Mucosa of rectum (tissue), 2 donors: ENCODE measurements at regions not wholly inside any gene's neighbourhood (a gene's known extent, or its start where the extent isn't known, plus 50 kb on each side); places are given as distances from the start of the nearest gene placed in this dataset.

Experiments used
- H3K27ac ChIP-seq, 2 donors: one replicate each; pipeline ENCODE4 v1.7.0; 2013; ENCODE audit warnings: inconsistent platforms in 2 of 2, low read depth in 2 of 2, low read length in 2 of 2
- H3K27me3 ChIP-seq, 2 donors: one replicate each; pipeline ENCODE4 v1.7.0; 2013; ENCODE audit warnings: low read length in 2 of 2; ENCODE audit not compliant: control insufficient read depth in 2 of 2, insufficient read depth in 2 of 2
- H3K36me3 ChIP-seq, 2 donors: one replicate each; pipeline ENCODE4 v1.7.0; 2013; ENCODE audit warnings: low read length in 2 of 2; ENCODE audit not compliant: control insufficient read depth in 2 of 2, insufficient read depth in 2 of 2
- H3K4me1 ChIP-seq, 2 donors: one replicate each; pipeline ENCODE4 v1.7.0; 2013; ENCODE audit warnings: low read length in 2 of 2, mild to moderate bottlenecking in 1 of 2; ENCODE audit not compliant: control insufficient read depth in 2 of 2, insufficient read depth in 2 of 2
- H3K4me3 ChIP-seq, 2 donors: one replicate each; pipeline ENCODE4 v1.7.0; 2013; ENCODE audit warnings: low read length in 2 of 2
- H3K9ac ChIP-seq, 2 donors: one replicate each; pipeline ENCODE4 v1.7.0; 2013; ENCODE audit warnings: low read length in 2 of 2, low read depth in 1 of 2, mild to moderate bottlenecking in 1 of 2
- H3K9me3 ChIP-seq, 2 donors: one replicate each; pipeline ENCODE4 v1.7.0; 2013; ENCODE audit warnings: low read length in 2 of 2; ENCODE audit not compliant: control insufficient read depth in 2 of 2
- donor health status: healthy.
- donor health status: Normal muscosa, but diverticular disease.

DNA sequence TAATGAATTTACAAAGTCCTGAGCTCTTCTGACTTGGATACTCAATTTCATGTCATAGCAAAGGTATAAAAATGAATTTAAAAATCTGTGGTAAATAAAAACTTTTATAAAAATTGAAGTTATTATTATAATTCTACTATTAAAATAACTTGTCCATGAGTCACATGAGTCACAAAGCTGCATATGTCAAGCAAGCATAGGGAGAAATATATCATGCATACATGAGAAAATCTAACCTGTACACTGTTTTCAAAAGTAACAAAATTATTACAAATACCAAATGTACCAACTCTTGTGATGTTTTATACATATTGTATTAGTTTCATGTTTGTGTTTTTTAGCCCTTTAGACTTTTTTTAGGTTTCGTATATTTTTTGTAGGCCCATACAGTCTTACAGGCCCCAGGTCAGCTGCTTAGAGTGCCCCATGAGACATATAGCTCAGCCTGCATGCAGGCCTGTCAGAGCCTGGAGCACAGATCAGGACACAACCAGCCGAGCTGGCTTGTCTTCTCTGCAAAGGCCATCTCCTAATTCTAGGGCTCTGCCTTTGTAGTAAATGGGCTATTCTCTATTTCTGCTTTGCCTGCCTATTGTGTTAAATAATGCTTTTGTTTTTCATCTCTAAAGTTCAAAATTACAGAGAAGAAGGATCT is 818.7 kb upstream of the TENM3 start:
- Histone ChIP-seq H3K4me1 (no peaks in the 10 kb centered on the region), H3K27me3 (no peaks in the 10 kb centered on the region), H3K9ac (no peak overlapping the region), H3K4me3 (no peak overlapping the region), H3K9me3 (no peaks in the 10 kb centered on the region), H3K36me3 (no peaks in the 10 kb centered on the region), H3K27ac (no peak overlapping the region)

- H3K9ac ChIP-seq, result no peak overlapping the region
- H3K9me3 ChIP-seq, result no peaks in the 10 kb centered on the region
- H3K36me3 ChIP-seq, result no peaks in the 10 kb centered on the region
- H3K27ac ChIP-seq, result no peak overlapping the region
- no peak overlapping the region for H3K4me3 ChIP-seq
- no peaks in the 10 kb centered on the region for H3K27me3 ChIP-seq
- H3K4me1 ChIP-seq, result no peaks in the 10 kb centered on the region
These were observed 816.1 kb upstream of the TENM3 start for GRCh38 chr4:181427076-181427475.

GRCh38 chr4:181431006-181431405 is 812.2 kb upstream of the TENM3 start:
- no peak overlapping the region for H3K27ac ChIP-seq
- no peaks in the 10 kb centered on the region for H3K36me3 ChIP-seq
- no peaks in the 10 kb centered on the region for H3K27me3 ChIP-seq
- H3K9ac ChIP-seq, result no peak overlapping the region
- no peaks in the 10 kb centered on the region for H3K9me3 ChIP-seq
- H3K4me1 ChIP-seq, result no peaks in the 10 kb centered on the region
- no peak overlapping the region for H3K4me3 ChIP-seq

DNA sequence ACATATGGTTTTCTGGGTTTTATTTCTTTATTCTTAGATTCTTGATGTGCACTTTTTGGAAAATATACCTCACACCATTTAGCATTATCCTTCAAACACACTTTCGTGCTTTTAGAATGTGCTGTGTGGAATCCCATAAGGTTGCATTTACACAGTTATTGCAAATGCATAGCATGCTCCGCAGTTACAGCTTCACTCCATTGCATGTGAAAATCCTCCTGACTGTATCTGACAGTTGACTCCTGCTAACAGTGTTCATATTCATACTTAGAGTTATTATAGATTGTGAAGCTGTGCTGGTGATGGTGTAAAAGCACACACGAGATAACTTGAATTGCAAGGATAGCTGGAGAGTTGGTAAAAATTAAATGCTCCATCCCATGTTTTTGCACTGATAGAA is 811.5 kb upstream of the TENM3 start:
- Histone ChIP-seq H3K4me3 (no peak overlapping the region), H3K36me3 (no peaks in the 10 kb centered on the region), H3K27me3 (no peaks in the 10 kb centered on the region), H3K27ac (no peak overlapping the region), H3K4me1 (no peaks in the 10 kb centered on the region), H3K9ac (no peak overlapping the region), H3K9me3 (no peaks in the 10 kb centered on the region)

- no peaks in the 10 kb centered on the region for H3K4me1 ChIP-seq
- H3K27me3 ChIP-seq, result no peaks in the 10 kb centered on the region
- H3K9ac ChIP-seq, result no peak overlapping the region
- H3K27ac ChIP-seq, result no peak overlapping the region
- no peak overlapping the region for H3K4me3 ChIP-seq
- H3K9me3 ChIP-seq, result no peaks in the 10 kb centered on the region
- H3K36me3 ChIP-seq, result no peaks in the 10 kb centered on the region
These were observed 810.9 kb upstream of the TENM3 start for GRCh38 chr4:181432335-181432734.

- no peaks in the 10 kb centered on the region for H3K36me3 ChIP-seq
- H3K27ac ChIP-seq, result no peak overlapping the region
- H3K9me3 ChIP-seq, result no peaks in the 10 kb centered on the region
- H3K9ac ChIP-seq, result no peak overlapping the region
- no peaks in the 10 kb centered on the region for H3K27me3 ChIP-seq
- H3K4me3 ChIP-seq, result no peak overlapping the region
- H3K4me1 ChIP-seq, result no peaks in the 10 kb centered on the region
These were observed 805.3 kb upstream of the TENM3 start for GRCh38 chr4:181437895-181438294.

DNA sequence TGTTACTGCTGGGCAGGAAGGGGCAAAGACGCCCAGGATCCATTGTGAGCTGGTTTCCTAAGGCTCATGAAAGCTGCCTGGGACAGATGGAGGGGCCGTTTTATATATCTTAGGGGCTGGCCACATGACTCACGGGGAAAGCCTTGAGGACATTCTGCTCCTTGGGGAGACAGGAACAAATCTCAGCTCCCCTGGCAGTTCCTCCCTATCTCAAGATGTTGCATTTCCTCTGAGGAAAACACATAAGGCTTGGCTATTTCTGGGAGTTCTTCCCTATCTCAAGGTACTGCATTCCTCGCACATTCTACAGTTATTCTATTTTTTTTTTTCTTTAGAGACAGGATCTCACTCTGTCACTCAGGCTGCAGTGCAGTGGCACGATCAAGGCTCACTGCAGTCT is 804.6 kb upstream of the TENM3 start:
- no peaks in the 10 kb centered on the region for H3K9me3 ChIP-seq
- H3K4me3 ChIP-seq, result no peak overlapping the region
- no peaks in the 10 kb centered on the region for H3K36me3 ChIP-seq
- H3K9ac ChIP-seq, result no peak overlapping the region
- no peak overlapping the region for H3K27ac ChIP-seq
- H3K4me1 ChIP-seq, result no peaks in the 10 kb centered on the region
- H3K27me3 ChIP-seq, result no peaks in the 10 kb centered on the region

- Histone ChIP-seq H3K27me3 (no peaks in the 10 kb centered on the region), H3K4me3 (no peak overlapping the region), H3K4me1 (no peaks in the 10 kb centered on the region), H3K27ac (no peak overlapping the region), H3K9me3 (no peaks in the 10 kb centered on the region), H3K36me3 (no peaks in the 10 kb centered on the region), H3K9ac (no peak overlapping the region)
These were observed 800.2 kb upstream of the TENM3 start for GRCh38 chr4:181443021-181443420.

- Histone ChIP-seq H3K9ac (no peak overlapping the region), H3K9me3 (no peaks in the 10 kb centered on the region)
These were observed 777.4 kb upstream of the TENM3 start for GRCh38 chr4:181465826-181466225.

GRCh38 chr4:181468451-181468850 is 774.8 kb upstream of the TENM3 start:
- H3K27me3 ChIP-seq, result no peaks in the 10 kb centered on the region

More at GRCh38 chr4:181465826-181466225, 777.4 kb upstream of the TENM3 start:
- no peaks in the 10 kb centered on the region for H3K27me3 ChIP-seq
- no peak overlapping the region for H3K4me3 ChIP-seq
- no peak overlapping the region for H3K27ac ChIP-seq
- no peaks in the 10 kb centered on the region for H3K36me3 ChIP-seq
- no peaks in the 10 kb centered on the region for H3K4me1 ChIP-seq

GRCh38 chr4:181470306-181470705 is 772.9 kb upstream of the TENM3 start:
- Histone ChIP-seq H3K27ac (no peak overlapping the region), H3K36me3 (no peaks in the 10 kb centered on the region), H3K4me3 (no peak overlapping the region), H3K9me3 (no peaks in the 10 kb centered on the region), H3K9ac (no peak overlapping the region), H3K4me1 (no peaks in the 10 kb centered on the region), H3K27me3 (no peaks in the 10 kb centered on the region)

More at GRCh38 chr4:181468451-181468850, 774.8 kb upstream of the TENM3 start:
- no peak overlapping the region for H3K27ac ChIP-seq
- H3K4me1 ChIP-seq, result no peaks in the 10 kb centered on the region
- no peaks in the 10 kb centered on the region for H3K9me3 ChIP-seq
- H3K36me3 ChIP-seq, result no peaks in the 10 kb centered on the region
- no peak overlapping the region for H3K9ac ChIP-seq
- H3K4me3 ChIP-seq, result no peak overlapping the region
